HG03135 (cell line): ENCODE measurements at regions not wholly inside any gene's neighbourhood (a gene's known extent, or its start where the extent isn't known, plus 50 kb on each side); places are given as distances from the start of the nearest gene placed in this dataset.

Experiments used
- ATAC-seq: cut with Tn5 transposase; IDR thresholded peaks from one replicate; pipeline ENCODE4 v1.9.1; 2021; ENCODE audit warnings: mild to moderate bottlenecking, moderate library complexity; ENCODE audit not compliant: unreplicated experiment

- ATAC-seq: no peak
Measured at GRCh38 chr2:5036256-5036655, 655.9 kb upstream of the SOX11 start.

DNA sequence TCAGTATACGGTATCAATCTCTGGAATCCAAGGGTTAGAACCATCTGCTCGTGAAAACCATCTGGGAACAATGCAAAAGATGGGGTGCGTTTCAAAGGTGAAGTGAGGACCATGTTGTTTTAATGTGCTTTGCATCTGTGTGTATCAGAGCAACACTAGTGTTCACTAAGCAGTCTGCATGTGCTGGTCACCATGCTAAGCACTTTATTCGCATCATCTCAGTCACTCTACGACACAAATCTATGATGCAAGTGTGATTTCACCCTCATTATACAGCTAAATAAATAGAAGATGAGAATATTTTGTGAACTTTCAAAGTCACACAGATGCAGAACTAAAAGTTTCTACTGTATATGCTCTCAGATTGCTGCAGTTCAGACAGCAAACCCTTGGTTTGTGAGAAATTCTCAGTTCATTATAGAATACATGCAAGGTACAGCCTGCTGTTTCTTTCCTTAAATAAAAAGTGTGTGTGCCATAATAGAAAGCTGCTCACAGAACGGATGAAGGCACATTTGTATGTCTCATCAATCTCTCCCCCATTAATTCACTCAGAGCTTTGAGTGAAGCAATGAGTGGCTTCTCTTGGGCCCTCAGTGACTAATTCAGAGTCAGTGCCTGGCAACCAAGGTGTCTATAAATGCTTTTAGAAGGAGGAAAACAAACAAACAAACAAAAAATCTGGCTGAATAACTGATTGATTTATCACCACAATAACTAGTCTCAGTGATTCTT lies 652.8 kb upstream of the SOX11 start:
- no peak for ATAC-seq

DNA sequence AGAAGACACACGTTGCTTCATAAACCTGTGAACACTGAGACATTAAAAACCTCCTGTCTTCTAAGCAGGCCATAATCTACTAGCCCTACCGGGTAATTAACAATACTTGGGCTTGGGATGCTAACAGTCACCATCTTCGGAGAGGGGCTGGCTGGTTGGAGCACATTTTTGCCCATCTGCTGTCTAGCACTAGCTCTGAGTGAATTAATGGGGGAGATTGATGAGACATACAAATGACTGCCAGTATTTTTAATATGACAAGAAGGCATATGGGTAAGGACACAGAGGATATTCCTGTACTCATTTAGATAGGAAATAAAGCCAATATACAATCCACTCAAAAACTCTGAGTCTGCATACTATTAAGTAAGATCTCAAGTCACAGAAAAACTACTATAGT lies 651.6 kb upstream of the SOX11 start:
- no peak for ATAC-seq

- no peak for ATAC-seq
Measured at GRCh38 chr2:5041501-5041900, 650.7 kb upstream of the SOX11 start.

- no peak for ATAC-seq
Measured at GRCh38 chr2:5042666-5043440, 649.3 kb upstream of the SOX11 start.

GRCh38 chr2:5051300-5051699 lies 640.9 kb upstream of the SOX11 start:
- ATAC-seq: no peak

DNA sequence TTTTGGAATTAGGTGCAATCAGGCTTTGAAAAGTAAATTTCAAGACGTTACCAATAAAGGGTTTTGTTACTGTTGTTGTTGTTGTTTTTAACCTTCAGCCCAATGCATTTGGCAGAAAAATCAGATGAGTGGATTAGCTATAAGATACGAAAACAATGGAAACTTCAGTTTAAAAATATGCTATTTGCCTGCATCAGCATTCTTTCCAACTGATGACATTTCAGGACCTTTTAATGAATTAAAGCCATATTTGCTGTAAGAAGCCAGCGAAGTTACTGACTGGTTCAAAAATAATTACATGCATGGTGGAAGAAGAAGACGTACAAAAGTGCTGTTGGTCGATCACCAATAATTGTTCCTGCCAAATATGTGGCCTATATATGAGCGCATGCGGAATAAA lies 639.3 kb upstream of the SOX11 start:
- ATAC-seq: no peak

- no peak for ATAC-seq
Measured at GRCh38 chr2:5057891-5058351, 634.3 kb upstream of the SOX11 start.

GRCh38 chr2:5060956-5061355 lies 631.2 kb upstream of the SOX11 start:
- no peak for ATAC-seq

- no peak for ATAC-seq
Measured at GRCh38 chr2:5064687-5065086, 627.5 kb upstream of the SOX11 start.

GRCh38 chr2:5067816-5068215 lies 624.4 kb upstream of the SOX11 start:
- no peak for ATAC-seq

- ATAC-seq: no peak
Measured at GRCh38 chr2:5070257-5070656, 621.9 kb upstream of the SOX11 start.

DNA sequence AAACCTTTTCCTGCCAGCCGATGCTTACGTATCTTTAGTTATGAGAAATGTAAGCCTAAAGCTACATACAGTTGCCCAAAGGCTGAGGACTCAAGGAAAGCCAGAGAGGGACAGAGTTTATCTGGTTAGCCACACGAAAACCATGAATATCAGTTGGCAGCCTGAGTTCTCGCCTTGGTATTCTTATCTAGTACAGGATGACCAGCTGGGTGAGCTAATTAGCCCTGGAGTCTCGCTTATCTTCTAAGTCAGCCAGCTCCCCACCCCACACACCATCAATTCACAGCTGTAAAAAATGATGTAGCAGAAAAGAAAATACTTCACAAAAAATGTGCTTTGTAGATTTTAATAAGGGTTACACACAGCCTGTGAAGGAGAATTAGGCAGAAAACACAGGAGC lies 617.5 kb upstream of the SOX11 start:
- no peak for ATAC-seq

GRCh38 chr2:5076599-5076998 lies 615.6 kb upstream of the SOX11 start:
- ATAC-seq: no peak

- ATAC-seq: no peak
Measured at GRCh38 chr2:5077479-5078089, 614.6 kb upstream of the SOX11 start.

GRCh38 chr2:5083402-5083801 lies 608.8 kb upstream of the SOX11 start:
- ATAC-seq: no peak

GRCh38 chr2:5089409-5089808 lies 602.8 kb upstream of the SOX11 start:
- no peak for ATAC-seq

DNA sequence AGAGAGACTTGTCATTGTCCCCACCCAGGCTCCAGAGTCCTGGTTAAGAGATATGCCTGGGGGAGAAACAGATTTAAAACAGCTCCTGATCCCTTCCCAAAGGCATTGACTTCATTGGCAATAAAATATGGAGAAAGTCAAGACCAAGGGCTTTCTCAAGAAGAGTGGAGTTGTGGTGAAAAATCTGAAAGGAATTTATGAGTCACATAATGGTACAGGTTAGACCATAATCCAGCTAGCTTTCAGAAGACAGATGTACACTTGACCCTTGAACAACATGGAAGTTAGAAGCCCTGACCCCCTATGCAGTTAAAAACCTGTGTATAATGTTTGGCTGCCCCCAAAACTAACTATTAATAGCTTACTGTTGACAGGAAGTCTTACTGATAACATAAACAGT lies 599.1 kb upstream of the SOX11 start:
- ATAC-seq: no peak

- ATAC-seq: no peak
Measured at GRCh38 chr2:5093518-5093917, 598.7 kb upstream of the SOX11 start.

DNA sequence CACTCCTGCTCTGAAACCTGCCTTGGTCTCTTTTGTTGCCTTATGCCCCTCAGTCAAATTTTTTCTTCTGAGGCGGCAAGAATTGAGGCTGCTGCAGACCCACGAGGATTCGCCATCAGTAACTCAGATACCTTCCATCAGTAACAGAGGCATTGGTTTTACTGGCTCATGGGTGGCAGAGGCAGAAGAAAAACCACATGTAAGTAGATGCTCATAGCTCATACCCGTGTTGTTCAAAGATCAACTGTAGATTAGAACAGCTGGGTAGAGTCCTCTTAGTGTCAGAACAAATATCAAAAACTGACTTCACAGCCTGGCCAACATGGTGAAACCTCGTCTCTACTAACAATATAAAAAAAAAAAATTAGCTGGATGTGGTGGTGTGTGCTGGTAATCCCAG lies 598.0 kb upstream of the SOX11 start:
- ATAC-seq: no peak

- no peak for ATAC-seq
Measured at GRCh38 chr2:5098286-5098685, 593.9 kb upstream of the SOX11 start.

- no peak for ATAC-seq
Measured at GRCh38 chr2:5102823-5103222, 589.4 kb upstream of the SOX11 start.
